NCI-H128 (cell line): ENCODE measurements at regions not wholly inside any gene's neighbourhood (a gene's known extent, or its start where the extent isn't known, plus 50 kb on each side); places are given as distances from the start of the nearest gene placed in this dataset.

Source experiments
- DNase-seq: peaks from one replicate; lab custom pipeline; 2025; ENCODE audit not compliant: unreplicated experiment; lab: John Stamatoyannopoulos, UW

- no peak for DNase-seq
Measured at GRCh38 chr1:170219163-170219562, 73.4 kb downstream of the NTMT2 start.

GRCh38 chr1:170221031-170221430 lies 75.3 kb downstream of the NTMT2 start:
- DNase-seq, result no peak

DNA sequence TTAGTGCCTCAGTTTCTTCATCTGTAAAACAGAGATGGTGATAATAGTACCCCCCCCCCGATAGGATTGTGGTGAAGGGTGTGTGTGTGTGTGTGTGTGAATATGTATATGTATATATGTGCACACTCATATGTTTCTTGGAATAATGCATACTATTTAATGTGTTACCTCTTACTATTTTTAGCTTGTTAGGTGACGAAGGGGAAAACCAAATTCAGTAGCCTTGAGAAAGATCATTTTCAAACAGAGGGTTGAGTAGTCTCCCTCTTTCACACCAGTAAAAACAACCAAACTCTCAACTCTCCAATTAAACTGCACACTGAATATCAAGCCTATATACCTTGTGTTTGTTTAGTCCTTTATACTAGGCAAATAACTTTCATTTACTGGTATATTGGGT lies 75.7 kb downstream of the NTMT2 start:
- no peak for DNase-seq

GRCh38 chr1:170224469-170224868 lies 78.7 kb downstream of the NTMT2 start:
- no peak for DNase-seq

- DNase-seq, result no peak
Measured at GRCh38 chr1:170225781-170226530, 80.2 kb downstream of the NTMT2 start.

DNA sequence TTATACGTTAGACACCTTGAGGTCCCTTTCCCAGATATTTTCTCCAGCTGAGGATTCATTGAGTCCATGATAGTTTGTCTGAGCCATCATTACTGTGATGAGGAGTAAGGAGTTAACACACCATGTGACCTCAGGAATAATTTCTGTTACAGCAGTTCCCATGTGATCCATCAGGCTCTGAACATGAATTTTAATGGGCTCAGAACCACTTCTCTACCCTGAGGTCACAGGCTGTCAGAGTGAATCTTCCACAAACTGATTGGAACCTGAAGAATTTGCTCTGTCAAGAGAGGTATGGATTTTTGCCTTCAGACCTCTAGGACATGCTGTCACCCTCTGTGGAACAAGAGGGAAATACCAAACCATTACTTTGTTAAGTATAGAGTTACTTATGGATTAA lies 81.0 kb downstream of the NTMT2 start:
- DNase-seq, result no peak

- DNase-seq, result no peak
Measured at GRCh38 chr1:170230323-170230722, 84.6 kb downstream of the NTMT2 start.

DNA sequence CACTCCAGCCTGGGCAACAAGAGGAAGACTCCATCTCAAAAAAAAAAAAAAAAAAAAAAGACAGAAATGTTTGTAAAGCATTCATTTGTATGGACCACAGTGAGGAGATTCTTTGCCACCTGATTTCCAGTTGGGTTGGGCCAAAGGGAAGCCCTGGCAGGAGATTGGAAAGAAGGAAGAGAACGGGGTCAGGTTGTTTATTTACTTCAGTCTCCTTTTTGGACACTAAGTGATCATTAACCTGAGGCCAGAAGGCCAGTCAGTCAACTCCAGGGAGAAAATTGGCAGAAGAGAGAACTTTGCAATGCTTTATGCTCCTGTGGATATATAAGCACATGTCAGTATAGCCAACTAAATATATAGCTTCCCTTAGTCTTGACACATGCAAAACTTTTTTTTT lies 85.9 kb downstream of the NTMT2 start:
- DNase-seq, result no peak

DNA sequence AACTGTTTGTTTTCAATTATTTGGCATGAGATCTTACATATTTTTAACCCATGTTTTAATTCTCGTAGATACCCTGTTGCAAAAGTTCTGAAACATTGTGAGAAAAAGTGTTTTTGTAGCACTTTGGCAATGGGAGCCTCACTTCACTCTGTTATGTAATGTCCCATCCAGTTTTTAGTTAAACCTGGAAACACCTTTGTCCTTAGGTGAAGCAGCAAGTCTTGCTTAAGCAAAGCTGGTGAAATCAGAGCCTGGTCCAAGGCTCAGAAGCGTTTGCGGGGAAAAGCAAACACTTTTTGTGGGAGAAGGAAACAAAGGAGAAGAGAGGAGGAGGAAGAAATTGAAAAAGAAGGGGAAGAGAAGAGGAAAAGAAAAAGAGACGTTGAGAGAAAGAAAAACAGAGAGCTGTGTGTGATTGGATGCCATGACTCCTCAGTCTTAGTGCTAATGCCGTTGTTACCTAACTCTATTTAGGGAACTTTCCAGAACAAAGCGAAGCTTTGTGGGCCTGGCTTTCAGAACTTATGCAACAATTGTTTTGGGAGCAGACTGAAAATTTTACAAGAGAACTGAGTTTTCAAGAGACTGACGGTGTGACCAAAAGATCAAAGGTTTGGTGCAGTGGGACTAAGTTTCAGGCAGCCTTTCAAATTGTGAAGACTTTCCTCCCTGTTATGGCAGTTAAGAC lies 93.1 kb downstream of the NTMT2 start:
- DNase-seq, result no peak

DNA sequence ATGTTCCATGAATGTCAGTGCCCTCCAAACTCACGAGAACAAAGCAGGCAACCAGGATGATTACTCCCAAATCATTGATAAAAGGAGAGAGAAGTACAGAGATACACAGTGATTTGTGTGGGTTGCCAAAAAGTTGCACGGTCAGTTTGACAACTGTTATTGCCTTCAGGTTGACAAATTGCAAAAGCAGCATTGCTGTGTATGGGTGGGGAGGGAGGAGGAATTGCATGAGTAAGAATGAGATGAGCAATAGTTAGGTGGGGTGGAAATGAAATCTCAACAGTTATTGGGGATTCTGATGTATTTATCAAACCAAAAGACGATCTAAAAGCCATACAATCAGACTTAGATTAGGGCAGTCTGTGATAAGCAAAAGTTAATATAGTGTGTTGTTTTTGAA lies 93.7 kb downstream of the NTMT2 start:
- no peak for DNase-seq

DNA sequence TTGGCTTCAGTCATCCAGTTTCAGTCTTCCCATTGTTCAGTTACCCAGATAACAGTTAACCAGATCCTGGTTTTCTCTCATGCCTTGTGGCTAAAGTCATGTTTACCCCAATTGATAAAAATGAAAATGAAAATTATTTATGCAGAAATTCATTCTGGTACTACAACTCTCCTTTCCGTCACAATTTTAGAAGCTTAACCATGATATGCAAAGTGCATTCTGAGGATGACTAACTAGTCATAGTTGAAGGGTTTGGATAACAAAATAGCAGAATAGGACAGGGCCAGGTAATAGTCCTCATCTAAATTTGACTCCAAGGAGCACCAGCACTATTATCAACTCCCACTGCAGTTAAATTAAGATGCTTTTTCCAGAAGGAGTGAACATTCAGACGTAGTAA lies 94.7 kb downstream of the NTMT2 start:
- no peak for DNase-seq

DNA sequence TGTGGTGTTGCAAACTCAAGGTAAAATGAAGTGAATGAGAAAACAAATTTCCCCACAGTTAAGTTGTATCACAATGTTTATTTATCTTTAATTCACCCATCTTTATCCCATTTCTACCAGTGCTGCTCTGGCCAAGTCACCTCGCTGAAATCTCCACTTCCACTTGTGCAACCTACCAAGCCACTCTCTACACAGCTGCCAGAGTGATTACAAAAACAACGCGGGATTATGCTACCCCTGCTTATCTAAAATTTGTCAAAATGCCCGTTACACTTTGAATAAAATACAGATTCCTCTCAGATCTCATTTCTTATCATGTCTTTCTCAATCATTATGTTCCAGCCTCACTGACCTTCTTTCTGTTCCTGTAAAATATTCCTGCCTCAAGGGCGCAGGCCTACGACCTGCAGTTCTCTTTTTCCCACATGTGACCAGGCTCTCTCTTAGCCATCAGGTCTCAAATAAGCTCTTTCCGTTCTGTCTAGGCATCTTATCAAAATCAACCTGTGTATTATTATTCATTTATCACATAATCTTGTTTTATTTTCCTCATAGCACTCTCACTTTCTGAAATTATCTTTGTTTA lies 95.6 kb downstream of the NTMT2 start:
- no peak for DNase-seq

DNA sequence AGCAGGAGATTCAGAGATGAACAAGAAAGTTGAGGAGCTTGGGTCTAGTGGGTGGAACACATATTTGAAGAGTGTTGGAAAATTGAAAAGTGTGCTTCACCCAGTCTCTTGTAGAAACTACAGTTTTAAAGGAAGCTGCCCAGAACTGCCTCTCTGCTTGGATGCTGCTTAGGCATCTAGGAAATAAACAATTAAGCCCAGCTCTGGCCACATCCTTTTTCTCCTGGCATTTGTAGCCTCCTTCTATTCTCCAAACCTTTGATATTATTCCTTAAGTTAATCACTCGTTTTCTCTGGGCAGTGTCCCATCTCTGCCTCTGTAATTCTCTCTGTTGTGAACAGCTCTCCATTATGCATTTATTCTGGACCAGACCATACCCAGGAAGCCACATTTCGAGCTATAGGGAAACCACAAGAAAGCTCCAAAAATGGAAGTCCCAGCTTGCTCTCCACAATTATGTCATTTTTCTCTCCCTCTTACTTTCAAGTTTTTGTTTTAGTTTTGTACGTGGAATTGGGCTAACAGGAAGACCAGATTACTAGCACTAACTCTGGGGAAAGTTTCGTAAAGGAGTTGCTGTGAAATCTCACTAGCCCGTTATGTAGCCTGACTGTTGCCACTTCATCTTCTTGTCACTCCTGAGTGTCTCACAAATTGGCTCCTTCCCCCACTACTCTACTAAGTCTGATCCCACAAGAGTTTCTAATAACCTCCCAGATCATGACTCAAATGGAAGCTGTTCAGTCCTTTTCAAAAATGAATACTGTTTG lies 102.2 kb downstream of the NTMT2 start:
- DNase-seq, result no peak

DNA sequence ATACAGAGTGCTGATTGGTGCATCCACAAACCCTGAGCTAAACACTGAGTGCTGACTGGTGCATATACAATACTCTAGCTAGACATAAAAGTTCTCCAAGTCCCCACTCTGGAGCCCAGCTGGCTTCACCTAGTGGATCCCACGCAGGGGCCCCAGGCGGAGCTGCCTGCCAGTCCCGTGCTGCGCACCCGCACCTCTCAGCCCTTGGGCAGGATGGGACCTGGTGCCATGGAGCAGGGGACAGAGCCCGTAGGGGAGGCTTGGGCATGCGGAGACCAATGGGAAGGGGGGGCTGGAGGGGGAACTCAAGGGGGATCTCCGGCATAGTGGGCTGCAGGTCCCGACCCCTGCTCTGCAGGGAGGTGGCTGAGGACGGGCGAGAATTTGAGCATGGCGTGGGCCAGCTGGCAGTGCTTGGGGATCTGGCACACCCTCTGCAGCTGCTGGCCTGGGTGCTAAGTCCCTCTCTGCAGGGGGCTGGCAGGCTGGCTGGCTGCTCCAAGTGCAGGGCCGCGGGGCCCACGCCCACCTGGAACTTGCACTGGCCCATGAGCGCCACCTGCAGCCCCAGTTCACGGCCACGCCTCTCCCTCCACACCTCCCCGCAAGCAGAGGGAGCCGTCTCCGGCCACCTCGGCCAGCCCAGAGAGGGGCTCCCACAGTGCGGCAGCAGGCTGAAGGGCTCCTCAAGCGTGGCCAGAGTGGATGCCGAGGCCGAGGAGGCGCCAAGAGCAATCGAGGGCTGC lies 104.9 kb downstream of the NTMT2 start:
- no peak for DNase-seq

GRCh38 chr1:170252851-170253579 lies 107.3 kb downstream of the NTMT2 start:
- no peak for DNase-seq

GRCh38 chr1:170254371-170254770 lies 108.6 kb downstream of the NTMT2 start:
- DNase-seq, result no peak

DNA sequence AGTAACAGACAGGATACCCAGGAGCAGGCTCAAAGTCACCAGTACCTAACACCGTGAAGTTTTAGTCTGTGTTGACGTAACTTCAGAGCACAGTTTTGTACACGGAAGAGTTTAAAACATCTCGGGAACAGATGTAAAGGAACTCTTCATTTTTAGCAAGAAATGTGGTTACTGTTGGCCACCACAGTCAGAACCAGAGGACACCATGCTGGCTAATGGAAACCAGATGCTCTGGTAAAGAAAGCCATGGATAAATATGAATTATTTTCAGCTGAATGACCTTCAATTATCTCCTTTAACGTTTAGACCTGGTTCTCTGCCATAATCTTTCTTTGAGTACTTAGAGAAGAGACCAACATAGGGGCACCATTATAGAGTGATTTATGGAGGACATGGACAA lies 115.9 kb downstream of the NTMT2 start:
- DNase-seq, result no peak

- no peak for DNase-seq
Measured at GRCh38 chr1:170262276-170262939, 116.6 kb downstream of the NTMT2 start.

GRCh38 chr1:170265234-170265633 lies 119.5 kb downstream of the NTMT2 start:
- no peak for DNase-seq

DNA sequence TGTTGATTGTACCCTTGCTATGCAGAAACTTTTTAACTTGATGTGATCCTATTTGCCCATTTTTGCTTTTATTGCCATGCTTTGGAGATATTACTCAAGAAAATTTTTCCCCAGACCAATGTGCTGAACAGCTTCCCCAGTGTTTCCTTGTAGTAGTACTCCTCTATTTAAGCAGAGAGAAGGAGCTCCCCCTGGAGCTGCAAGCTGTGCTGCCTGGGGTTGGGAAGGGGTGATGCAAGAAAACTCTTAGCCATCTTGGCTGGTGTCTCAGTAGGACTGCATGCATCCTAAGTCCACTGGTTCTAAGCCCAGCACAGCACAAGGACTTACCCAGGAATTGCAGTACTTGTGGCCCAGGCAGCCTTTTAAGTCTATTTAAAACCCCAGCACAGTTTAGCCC lies 121.6 kb downstream of the NTMT2 start:
- no peak for DNase-seq
